Stimulated activated CD8-positive, alpha-beta memory T cell treated with anti-CD3 and anti-CD28 coated beads, Interleukin-7, amount 100 ng/mL, for 24 hours (primary cell): ENCODE measurements at regions not wholly inside any gene's neighbourhood (a gene's known extent, or its start where the extent isn't known, plus 50 kb on each side); places are given as distances from the start of the nearest gene placed in this dataset.
"Not testable (repeated sequence)": the region's sequence is repeated elsewhere in the genome, so short reads cannot be mapped to it uniquely, and the experiment has no call there.

Source experiments
- DNase-seq: peaks from one replicate; pipeline ENCODE4 v3.0.0-alpha.2; 2020; ENCODE audit warnings: low read depth

GRCh38 chr10:46749003-46749402, 162.2 kb upstream of the PTPN20 start:
- not testable (repeated sequence) for DNase-seq

GRCh38 chr10:46749470-46749869, 161.8 kb upstream of the PTPN20 start:
- DNase-seq, result not testable (repeated sequence)

- DNase-seq, result not testable (repeated sequence)
Measured at GRCh38 chr10:46753763-46754162, 157.5 kb upstream of the PTPN20 start.

- not testable (repeated sequence) for DNase-seq
Measured at GRCh38 chr10:46761471-46761870, 149.8 kb upstream of the PTPN20 start.

GRCh38 chr10:46768515-46769291, 142.5 kb upstream of the PTPN20 start:
- not testable (repeated sequence) for DNase-seq

GRCh38 chr10:46773178-46773896, 137.9 kb upstream of the PTPN20 start:
- DNase-seq, result not testable (repeated sequence)

- DNase-seq, result not testable (repeated sequence)
Measured at GRCh38 chr10:46773897-46774236, 137.4 kb upstream of the PTPN20 start.

- DNase-seq, result not testable (repeated sequence)
Measured at GRCh38 chr10:46774366-46774765, 136.9 kb upstream of the PTPN20 start.

- DNase-seq, result not testable (repeated sequence)
Measured at GRCh38 chr10:46774945-46775667, 136.1 kb upstream of the PTPN20 start.

- not testable (repeated sequence) for DNase-seq
Measured at GRCh38 chr10:46775668-46776059, 135.6 kb upstream of the PTPN20 start.

GRCh38 chr10:46779571-46779970, 131.7 kb upstream of the PTPN20 start:
- not testable (repeated sequence) for DNase-seq

- DNase-seq, result not testable (repeated sequence)
Measured at GRCh38 chr10:46780164-46780563, 131.1 kb upstream of the PTPN20 start.

GRCh38 chr10:46781001-46781400, 130.2 kb upstream of the PTPN20 start:
- not testable (repeated sequence) for DNase-seq

GRCh38 chr10:46782001-46782874, 129.0 kb upstream of the PTPN20 start:
- DNase-seq, result not testable (repeated sequence)

GRCh38 chr10:46784665-46785064, 126.6 kb upstream of the PTPN20 start:
- not testable (repeated sequence) for DNase-seq

- DNase-seq, result not testable (repeated sequence)
Measured at GRCh38 chr10:46786125-46786517, 125.1 kb upstream of the PTPN20 start.

- peak; percentile 33 for DNase-seq
Measured at GRCh38 chr10:46786518-46787320, 124.5 kb upstream of the PTPN20 start.

GRCh38 chr10:46787321-46787615, 124.0 kb upstream of the PTPN20 start:
- no peak for DNase-seq

GRCh38 chr10:46792657-46793357, 118.4 kb upstream of the PTPN20 start:
- DNase-seq, result not testable (repeated sequence)

- DNase-seq, result not testable (repeated sequence)
Measured at GRCh38 chr10:46796351-46796750, 114.9 kb upstream of the PTPN20 start.
